HG03066 (cell line): ENCODE measurements at regions not wholly inside any gene's neighbourhood (a gene's known extent, or its start where the extent isn't known, plus 50 kb on each side); places are given as distances from the start of the nearest gene placed in this dataset.

Source experiments
- ATAC-seq: cut with Tn5 transposase; IDR thresholded peaks from one replicate; pipeline ENCODE4 v1.9.1; 2021; ENCODE audit warnings: low read depth; ENCODE audit not compliant: unreplicated experiment

DNA sequence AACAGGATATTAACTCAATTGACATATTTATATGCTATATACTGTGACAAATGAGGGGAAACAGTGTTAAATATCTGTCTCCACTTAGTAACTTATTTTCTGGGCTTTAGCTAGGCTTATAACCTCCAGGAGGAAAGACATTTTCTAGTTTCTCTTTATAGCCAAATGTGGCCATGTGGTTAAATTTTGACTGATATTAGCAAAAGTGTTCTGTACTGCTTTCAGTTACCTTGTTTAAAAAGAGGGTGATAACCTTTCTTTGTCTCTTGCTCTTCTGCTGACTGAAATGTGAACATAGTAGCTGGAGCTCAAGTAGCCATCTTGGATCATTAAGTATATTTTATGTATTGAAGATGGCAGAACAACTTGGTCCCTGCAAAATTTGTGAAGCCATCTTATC lies 253.7 kb downstream of the PDHA2 start:
- no peak for ATAC-seq

DNA sequence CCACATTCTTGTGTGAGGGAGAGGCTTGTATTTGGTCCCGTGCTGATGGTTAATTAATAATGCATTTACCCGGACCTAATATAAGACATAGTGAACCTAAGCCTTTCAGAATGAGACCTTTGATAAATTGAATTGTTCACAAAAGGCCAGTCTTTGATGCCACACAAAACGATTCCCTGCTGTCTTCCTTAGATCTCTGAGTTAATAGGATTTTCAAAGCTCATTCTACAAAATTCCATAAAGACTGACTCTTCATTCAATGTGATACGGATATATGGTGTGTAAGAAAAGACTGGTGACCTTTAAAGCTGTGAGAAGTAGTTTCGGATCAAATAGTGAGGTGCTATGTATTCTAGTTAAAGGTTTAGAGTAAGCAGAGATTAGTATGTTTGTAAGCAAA lies 254.3 kb downstream of the PDHA2 start:
- ATAC-seq = no peak

DNA sequence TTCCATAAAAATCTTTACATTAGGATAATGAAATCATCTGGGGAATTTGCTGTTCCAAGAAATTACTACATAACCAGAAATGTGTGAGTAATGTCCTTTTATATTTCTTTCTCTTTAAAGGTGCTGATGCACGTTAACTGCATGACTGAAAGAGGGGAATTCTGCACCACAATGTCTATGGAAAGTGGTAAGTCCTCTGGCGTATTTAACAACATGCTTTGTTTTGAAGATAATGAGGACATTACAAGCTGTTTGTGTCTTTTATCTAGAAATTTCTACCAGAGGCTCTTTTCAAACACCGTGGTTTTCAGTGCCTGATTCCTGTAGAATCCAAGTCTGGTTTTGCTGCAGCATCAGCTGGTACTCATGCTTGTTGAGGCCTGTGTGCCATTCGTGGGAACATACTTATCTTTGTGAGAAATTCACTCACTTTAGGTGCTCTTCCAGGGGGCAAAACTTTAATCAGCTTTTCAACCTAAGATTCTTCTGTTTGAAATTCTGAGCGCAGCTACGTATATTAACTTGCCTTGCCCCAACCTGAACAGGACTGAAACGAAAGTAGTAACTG lies 257.2 kb downstream of the PDHA2 start:
- no peak for ATAC-seq

DNA sequence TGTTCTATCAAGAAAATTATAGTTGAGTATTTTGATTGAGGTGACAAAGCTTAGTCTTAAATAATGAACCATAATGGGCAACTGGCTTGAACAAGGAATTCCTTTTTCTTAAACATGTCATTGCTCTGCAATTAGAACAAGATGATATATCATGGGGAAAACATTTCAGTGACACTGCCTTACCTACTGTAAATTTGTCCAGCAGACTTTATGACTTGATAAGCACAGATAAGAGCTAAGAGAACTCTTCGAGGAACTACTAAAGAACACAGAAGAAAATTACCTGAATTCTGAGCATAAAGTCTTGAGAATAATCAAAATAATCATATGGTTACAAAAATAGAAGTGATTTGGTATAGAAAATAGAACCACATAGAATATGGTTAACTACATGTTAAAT lies 257.8 kb downstream of the PDHA2 start:
- ATAC-seq = no peak

DNA sequence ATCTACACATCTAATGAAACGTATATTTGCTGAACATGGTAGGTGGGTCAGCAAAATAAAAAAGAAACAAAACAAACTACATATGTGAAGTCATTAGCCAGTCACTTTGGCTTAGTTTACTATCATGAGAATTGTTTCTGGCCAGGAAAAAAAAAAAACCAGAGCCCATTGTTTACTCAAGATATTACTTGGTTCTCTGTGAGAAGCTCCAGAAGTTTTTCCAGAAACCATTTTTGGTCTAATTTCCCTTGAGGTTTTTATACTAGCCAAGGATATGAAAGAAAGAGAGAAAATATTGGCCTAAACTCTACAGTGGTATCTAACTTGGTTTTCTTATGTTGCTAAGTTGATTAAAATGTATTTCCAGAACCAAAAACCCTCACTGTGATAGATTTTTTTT lies 259.1 kb downstream of the PDHA2 start:
- no peak for ATAC-seq

DNA sequence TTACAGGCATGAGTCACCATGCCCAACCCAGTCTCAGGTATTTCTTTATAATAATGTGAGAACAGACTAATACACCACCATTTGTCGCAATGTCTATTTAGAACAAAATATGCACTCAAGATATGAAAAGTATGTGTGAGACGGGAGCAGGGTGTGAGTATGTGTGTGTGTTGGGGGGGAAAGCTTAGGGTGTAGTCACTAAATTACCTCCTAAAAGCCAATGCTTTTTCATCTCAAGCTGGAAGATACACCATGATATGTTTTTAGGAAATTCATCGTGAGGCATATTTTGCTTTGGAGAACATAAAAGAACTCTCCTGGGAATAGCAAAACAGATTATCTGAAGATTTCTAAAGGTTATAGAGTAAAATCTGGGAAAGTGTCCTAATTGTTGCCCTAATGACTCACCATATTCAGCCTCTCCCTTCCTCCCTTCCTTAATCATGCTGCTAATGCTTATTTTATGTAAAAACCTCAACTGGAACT lies 262.7 kb downstream of the PDHA2 start:
- ATAC-seq = no peak

DNA sequence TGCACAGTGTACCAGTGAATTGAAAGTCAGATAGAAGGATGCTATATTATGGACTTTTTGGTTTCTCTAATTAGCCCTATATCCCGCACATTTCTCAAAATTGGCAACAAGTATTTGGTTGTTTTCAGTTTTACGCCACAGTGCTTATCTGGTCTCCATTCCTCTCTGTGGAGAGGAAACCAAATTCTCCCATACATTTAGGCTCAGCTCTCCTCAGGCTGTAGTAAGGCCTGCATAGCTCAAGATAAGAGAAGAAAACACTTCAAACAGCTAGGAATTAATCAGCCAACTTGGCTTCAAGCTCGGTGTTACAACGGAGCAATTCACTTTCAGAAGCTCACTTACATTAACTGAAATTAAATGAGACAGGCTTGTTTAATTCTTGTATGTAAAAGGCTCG lies 263.2 kb downstream of the PDHA2 start:
- ATAC-seq = no peak

DNA sequence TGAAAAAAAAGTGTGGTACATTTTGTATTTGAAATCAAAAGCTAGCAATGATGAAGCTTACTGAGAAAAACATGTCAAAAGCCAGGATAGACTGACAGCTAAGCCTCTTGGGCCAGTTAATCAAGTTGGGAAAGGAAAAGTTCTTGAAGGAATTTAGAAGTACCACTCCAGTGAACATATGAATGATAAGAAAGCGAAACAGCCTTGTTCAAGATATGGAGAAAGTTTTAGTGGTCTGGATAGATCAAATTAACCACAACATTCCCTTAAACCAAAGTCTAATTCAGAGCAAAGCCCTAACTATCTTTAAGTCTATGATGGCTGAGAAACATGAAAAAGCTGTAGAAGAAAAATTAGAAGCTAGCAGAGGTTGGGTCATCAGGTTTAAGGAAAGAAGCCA lies 268.3 kb downstream of the PDHA2 start:
- ATAC-seq = no peak

DNA sequence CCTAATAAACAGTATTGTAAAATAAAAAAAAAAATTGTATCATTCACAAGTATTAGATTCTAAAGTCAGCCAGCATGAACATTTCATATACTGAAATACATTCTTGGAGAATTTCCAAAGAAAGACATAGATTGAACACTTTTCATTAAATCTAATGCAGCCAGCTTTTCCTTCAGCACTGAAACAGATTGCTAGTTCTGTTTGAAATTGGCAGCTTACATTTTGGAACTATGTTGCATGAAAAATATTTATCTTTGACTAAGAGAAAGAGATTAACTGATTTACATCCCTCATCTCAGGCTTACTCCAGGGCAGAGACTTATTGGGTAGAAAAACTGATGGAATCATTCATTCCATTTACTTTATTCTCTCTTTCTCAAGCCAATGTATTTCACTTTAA lies 272.7 kb downstream of the PDHA2 start:
- no peak for ATAC-seq

DNA sequence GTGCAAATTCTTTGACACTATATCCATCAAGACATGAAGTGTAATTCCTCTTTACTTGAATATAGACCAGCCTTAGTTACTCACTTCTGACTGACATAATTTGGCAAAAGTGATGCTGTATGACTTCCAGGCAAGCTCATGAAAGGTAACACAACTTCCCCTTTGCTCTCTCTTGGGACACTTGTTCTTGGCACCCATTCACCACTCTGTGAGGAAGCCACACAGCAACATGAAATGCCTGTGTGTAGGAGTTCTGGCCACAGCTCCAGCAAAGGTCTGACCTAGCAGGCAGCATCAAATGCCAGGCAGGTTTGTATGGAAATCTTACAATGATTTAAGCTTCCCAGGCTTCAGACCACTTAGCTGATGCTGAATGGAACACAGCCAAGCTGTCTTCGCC lies 280.3 kb downstream of the PDHA2 start:
- ATAC-seq = no peak

DNA sequence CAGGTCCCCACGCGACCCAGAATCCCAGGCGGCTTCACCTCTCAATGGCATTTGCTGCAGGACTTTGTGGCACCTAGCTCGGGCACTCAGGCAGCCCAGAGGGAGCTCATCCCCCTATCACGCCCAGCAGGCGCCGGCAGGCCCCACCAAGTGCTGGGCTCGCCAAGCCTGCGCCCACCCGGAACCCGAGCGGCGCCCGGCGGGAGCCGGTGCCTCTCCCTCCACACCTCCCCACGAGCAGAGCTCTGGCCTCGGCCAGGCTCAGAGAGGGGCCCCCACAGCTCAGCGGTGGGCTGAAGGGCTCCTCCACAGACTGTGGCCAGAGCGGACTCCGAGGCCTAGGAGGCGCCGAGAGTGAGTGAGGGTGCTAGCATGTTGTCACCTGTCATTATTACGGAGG lies 286.3 kb downstream of the PDHA2 start:
- ATAC-seq = no peak

DNA sequence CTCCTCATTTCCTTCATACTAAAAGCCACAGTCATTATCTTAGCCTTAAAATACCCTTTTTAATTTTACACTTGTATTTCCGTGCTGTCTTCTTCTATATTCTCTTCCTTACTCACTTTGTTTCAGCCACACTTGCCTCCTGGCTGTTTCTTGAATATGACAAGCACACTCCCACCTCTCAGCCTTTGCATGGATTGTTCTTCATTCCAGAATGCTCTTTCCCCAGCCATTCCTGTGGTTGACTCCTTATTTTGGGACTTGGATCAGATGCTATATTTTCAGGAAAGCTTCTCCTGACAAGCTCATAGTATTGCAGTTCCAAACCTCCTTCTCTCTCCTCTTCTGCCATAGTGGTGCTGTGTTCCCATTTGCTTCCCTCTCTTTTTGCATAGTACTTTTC lies 291.3 kb downstream of the PDHA2 start:
- no peak for ATAC-seq

DNA sequence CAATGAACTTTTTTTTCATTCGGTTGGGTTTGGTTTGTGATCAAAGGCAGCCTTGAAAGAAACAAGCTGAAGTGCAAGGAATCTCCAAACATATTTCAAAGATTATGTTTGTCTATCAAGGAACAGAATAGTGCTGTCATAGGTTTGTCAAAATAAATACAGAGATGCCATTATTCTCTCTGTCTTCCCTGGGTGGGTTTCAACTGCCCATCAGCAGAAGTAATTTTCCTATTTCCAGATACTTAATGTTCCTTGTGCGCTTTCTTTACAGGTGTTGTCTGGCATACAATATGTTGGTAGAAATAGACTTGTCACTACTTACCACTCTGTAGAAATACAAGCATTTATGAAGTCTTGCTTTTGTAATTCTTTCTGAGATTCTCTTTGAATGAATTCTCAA lies 294.9 kb downstream of the PDHA2 start:
- ATAC-seq = no peak

DNA sequence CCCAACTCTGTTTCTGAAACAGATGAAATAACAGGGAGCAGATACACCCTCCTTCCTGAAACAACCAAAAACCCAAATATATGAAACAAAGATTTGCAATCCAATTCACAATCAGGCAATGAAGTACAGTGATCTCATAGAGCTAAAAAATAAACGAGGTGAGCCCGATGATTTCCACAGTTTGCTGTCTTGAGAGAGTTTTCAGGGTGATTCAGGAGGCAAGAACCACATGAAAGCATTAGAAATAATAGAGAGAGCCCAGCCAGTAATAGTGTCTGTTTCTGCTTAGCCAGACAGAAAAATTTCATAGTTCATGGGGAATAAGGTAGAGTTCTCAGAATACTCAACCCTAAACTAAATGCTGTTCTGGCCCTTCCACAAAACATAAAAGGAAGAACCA lies 296.2 kb downstream of the PDHA2 start:
- ATAC-seq = no peak

DNA sequence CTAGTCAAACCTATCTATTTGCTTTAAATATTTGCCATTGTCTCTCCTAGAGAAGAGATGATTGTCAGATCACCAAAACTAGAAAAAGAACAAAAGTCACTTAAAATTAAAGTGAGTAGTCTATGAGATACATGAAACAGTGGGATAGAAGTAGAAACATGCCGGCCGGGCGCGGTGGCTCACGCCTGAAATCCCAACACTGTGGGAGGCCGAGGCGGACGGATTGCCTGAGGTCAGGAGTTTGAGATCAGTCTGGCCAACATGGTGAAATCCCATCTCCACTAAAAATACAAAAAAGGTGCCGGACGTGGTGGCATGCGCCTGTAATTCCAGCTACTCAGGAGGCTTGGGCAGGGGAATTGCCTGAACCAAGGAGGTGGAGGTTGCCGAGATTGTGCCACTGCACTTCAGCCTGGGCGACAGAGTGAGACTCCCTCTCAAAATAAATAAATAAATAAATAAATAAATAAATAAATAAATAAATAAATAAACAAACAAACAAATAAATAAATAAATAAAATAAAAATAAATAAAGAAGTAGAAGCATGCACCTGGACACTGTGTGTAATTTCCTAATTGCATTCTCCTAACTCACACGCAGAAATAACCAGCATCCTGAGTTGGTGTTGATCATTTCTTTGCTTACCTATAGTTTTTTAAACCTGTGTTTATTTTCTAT lies 299.5 kb downstream of the PDHA2 start:
- no peak for ATAC-seq

DNA sequence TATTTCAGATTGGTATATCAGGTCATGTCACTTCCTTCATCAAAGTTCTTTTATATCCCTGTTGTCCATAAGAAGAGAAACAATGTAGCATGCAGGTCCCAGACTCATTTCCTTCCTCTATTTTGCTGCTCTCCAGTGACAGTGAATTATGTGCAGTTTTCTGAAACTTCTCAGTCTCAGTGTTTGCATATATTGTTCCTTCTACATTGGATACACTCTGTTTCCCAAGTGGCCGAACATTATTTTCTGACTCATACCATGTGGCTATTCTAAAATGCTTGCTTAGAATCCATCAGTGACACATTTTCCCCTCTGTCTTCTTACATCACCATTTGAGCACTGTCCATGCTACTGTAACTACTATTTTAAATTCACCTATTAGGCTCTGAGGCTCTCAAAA lies 305.7 kb downstream of the PDHA2 start:
- no peak for ATAC-seq

DNA sequence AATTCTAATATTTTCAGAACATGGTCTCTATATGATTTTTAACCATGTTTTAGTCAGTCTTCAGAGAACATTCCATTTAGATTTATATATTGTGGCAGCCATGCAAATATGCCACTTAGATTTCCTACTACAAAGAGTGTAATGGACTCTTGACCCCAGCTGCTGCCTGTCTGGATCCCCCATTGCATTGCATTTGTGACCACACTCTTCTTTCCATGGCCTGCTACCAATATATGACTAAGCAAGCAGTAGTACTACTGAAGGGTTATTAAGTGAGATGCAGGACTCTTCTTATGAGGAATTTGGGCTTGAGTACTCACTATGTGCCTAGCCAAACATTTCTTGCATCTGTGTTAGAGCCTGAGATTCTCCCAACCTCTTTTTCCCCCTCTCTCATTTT lies 306.8 kb downstream of the PDHA2 start:
- no peak for ATAC-seq

DNA sequence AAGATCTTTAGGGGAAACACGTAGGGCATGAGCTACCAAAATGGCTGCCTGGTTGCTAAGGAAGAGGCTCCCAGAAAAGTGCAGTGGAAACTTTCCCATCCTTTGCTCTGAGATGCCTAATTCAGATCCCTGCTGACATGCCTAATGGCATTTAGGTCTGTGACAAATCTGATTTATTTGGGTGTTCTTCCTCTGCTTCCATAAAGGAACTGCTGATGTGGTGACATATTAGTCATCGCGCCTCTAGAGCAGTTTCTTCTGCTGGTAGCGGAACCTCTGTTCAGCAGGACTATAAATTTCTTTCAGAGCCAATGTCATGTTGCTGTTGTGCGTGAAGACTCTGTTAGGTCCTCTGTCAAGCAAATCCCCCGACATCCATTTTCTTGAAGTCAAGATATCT lies 310.0 kb downstream of the PDHA2 start:
- no peak for ATAC-seq

DNA sequence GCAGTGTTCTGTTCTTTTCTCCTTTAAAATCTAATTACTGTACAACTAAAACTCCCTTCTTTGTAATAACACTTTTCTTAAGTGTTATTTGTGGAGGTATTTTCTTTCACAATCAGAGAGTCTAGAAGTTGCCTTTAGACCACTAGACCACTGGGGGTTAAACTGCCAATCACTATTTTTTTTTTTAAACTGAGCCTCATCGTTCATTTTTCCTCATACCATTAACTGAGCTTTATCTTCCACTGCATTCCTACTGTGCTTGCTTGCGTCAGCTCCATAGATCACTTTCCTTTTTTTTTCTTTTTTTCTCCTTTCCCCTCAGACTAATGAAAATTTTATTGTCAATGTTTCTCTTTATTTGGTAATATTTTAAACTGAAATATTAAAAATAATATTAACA lies 310.6 kb downstream of the PDHA2 start:
- no peak for ATAC-seq

DNA sequence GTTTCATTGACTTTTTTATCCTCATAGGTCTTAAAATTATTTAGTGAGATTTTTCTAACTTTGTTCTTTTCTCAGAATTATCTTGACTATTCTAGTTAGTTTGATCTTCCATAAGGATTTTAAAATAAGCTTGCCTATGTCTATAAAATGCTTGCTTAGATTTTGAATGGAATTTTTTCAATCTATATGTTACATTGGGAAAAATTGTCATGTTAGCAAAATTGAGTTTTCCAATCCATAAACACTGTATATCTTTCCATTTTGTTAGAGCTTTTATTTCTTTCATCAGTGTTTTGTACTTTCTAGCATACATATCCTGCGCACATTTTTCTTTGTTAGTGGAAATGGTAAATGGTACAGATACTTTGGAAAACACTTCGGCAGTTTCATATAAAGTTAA lies 312.9 kb downstream of the PDHA2 start:
- no peak for ATAC-seq

DNA sequence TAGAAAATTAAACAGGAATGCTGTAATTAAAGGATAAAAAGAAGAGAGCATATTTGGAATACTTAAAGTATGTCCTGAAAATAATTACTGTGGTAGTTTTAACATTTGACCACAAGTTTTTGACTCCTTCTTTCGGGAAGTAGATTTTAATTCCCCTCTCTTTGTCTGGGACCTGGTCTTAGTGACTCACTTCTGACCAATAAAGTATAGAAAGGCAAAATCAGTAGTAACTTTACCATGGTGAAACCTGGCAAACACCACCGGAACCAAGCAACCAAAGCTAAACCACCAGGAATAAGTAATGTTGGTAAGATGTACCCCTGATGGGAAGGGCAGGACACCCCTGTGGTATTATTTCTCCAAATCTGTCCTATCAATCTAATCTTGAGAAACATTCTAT lies 314.8 kb downstream of the PDHA2 start:
- no peak for ATAC-seq

DNA sequence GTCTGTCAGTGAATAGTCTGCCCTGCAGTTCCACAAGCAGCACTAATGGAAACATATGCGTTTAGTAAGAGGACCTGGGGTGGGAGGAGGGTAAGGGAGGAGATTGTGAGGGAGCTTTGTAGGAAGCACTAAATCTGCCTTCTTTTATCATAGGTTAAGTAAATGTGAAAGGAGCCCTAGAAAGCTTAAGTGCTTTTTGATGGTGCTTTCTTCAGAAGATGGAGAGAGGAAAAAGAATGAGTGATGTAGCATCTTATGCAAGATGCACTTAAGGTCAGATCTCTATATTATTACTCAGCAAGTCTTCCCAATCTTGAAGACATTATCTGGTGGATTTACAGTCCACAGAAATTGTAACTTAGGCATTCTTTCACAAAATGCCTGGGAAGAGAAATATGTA lies 322.7 kb downstream of the PDHA2 start:
- ATAC-seq = no peak
